Kidney glomerular epithelial cell (primary cell): ENCODE measurements at regions not wholly inside any gene's neighbourhood (a gene's known extent, or its start where the extent isn't known, plus 50 kb on each side); places are given as distances from the start of the nearest gene placed in this dataset.

Experiments used
- DNase-seq: peaks from one replicate; lab custom pipeline; 2025; lab: John Stamatoyannopoulos, UW

GRCh38 chr11:70725739-70726138 lies 327.4 kb downstream of the CTTN start:
- no peak for DNase-seq

- DNase-seq: no peak
Measured at GRCh38 chr11:70727021-70727420, 328.7 kb downstream of the CTTN start.

- DNase-seq: no peak
Measured at GRCh38 chr11:70727899-70728620, 329.7 kb downstream of the CTTN start.

DNA sequence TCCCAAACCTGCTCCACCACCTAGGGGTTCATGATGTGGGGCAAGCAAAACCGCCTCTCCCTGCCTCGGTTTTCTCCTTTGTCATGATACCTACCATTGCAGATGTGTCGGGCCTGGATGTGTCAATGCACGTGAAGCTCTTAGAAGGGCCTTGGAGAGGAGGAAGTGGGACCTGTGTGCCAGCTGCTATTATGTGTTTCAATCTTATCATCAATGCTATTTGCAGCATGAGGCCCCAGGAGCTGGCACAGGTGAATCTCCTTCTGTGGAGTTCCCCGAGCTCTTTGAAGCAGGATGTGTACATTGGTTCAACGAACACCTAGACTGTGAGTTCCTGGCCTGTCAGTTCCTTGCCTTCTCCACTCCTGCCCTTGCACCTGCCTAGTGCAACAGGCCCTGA lies 331.6 kb downstream of the CTTN start:
- DNase-seq: no peak

- no peak for DNase-seq
Measured at GRCh38 chr11:70730411-70730810, 332.1 kb downstream of the CTTN start.

GRCh38 chr11:70731271-70732022 lies 333.1 kb downstream of the CTTN start:
- DNase-seq: no peak

DNA sequence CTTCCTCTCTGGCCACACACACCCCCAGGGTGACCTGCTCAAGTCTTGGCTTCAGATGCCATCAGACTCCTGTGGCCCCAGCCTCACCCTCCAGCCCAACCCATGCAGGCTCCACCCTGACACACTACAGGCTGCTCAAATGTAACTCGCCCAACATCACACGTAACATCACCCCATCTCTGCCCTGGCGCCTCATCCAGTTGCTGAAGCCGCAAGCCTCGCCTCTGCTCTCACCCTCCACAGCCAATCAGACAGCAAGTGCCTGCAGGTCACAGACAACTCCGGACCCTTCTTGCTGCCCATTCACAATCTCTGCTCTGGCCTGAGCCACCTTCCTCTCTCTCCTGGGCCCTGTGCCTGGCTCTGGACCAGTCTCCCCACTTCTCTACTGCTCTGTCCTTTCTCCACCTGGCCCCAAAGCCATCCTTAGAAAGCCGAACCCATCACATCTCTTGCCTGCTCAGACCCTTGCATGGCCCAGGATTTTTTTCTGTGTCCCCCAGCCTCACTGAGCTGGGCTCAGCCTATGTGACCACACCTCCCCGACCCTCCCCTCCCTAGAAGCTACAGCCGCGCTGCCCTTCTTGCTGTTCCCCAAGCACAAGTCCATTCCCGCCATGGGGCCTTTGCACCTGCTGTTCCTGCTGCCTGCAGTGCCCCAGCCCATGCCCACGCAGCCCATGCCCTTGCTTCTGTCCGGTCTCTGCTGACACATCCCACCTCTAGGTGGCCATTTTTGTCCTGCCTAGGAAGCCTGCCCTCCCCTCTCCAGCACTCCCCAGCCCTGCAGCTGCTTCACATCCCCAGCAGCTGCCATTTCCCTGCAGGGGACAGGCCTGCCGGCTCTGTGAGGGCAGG lies 333.9 kb downstream of the CTTN start:
- no peak for DNase-seq

GRCh38 chr11:70732881-70733196 lies 334.5 kb downstream of the CTTN start:
- no peak for DNase-seq

DNA sequence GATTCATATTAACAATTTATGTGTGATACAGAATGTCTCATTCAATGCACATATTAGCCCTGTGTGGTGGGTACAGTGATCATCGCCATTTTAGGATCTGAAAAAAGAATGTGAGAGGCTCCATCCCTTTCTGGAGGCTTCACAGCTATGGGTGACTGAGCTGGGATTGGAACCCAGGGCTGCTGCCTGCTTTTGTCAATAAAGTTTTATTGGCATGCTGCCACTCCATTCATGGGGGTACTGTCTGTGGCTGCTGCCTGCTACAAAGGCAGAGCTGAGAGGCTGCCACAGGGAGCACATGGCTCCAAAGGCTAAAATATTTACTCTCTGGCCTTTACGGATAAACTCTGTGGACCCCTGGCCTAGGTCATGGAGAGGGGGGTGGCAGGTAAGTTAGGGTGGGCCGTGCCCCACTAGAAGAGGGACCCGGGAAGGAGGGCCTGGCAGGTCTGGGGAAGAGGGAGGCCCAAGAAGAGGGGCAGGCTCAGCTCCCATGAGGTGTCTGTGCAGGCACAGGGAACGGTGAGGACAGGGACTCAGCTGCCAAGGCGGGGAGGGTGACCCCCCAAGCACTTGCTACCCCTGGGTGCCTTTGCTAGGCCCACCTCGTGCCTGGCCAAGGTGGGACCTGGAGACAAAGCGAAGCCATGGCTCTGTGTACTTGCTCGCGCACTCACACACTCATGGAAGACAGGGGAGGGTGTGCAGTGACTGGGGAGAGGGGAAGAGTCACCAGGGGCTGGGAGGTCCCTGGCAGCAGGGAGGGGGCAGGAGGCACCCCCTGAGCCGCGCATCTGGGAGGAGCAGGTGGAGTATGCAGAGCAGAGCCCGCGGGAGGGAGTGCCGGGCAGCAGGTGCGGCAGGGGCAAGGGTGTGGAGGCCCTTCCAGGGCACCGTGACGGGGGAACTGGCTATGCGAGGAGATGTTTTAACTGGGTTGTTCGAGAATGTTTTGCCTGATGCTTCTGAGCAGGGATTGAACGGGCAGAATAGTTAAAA lies 335.3 kb downstream of the CTTN start:
- DNase-seq: no peak

- DNase-seq: no peak
Measured at GRCh38 chr11:70734379-70734778, 336.1 kb downstream of the CTTN start.

GRCh38 chr11:70734911-70735310 lies 336.6 kb downstream of the CTTN start:
- no peak for DNase-seq

- no peak for DNase-seq
Measured at GRCh38 chr11:70735976-70736375, 337.6 kb downstream of the CTTN start.

GRCh38 chr11:70736461-70736860 lies 338.1 kb downstream of the CTTN start:
- DNase-seq: no peak

- DNase-seq: no peak
Measured at GRCh38 chr11:70736937-70737640, 338.8 kb downstream of the CTTN start.

GRCh38 chr11:70737816-70738630 lies 339.7 kb downstream of the CTTN start:
- no peak for DNase-seq

DNA sequence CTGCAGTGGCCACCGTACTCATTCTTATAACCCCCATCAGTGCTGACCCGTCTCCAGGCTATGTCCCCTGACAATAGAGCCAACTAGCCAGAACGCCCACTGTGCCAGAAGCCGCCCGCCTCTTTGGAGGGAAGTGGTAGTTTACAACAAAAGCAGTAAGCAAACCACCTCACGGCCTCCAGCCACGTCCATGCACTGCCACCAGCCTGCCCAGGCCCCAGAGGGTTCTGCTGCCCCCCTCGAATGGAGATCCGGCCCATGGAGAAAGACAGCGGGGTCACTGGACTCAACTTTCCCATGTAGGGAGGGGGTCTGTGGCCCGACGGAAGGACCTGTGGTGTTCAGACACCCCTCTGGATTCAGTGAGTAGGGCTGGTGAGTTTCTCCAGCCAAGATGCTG lies 340.3 kb downstream of the CTTN start:
- DNase-seq: no peak

DNA sequence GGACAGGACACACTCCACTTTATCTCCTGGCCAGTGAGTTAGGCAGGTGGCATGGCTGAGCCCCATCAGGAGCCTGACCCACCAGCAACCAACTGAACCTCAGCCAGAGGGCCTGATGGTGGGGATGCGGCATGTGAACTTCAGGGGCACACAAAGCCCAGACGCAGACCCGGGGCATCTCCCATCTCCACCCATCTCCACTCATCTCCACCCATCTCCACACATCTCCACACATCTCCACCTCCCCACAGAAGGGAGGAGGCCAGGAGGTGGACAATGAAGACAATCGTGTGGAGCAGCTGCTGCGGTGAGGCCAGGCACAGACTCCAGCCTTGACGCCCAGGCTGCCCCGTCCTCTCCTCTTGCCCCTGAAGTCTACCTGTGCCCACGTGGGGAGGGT lies 340.8 kb downstream of the CTTN start:
- DNase-seq: no peak

- DNase-seq: no peak
Measured at GRCh38 chr11:70739811-70740487, 341.6 kb downstream of the CTTN start.

DNA sequence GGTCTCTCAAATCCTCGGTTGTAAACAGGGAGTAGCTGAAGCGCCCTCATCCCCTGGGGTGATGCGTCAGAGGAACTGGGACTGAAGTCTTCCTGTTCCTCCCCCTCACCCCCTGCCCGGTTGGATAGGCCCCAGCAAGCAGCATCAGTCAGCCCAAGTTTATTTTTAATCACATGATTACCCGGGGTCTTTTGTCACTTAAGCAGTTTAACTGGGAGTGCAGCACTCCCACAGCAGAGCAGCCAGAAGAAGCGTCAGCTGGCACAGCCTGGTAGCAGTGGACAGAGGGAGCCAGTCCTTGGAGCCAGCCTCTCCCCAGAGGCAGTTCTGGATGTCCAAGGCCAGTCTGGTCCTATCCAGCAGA lies 342.1 kb downstream of the CTTN start:
- peak; percentile 39 for DNase-seq

DNA sequence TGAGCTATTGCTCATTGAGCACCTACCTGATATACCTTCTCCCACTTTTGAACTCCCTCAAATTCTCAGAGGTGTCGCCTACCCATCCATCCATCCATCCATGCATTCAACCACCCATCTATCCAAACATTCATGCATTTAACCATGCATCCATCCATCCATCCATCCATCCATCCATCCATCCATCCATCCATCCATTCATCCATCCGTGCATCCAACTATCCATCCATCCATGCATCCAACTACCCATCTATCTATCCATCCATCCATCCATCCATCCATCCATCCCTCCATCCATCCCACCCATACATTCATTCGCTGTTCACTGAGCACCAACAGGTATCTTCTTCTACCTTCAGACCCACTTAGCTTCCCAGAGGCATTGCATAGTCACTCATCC lies 342.8 kb downstream of the CTTN start:
- DNase-seq: no peak
